GM21529 (cell line): ENCODE measurements at regions not wholly inside any gene's neighbourhood (a gene's known extent, or its start where the extent isn't known, plus 50 kb on each side); places are given as distances from the start of the nearest gene placed in this dataset.
"Not testable (repeated sequence)": the region's sequence is repeated elsewhere in the genome, so short reads cannot be mapped to it uniquely, and the experiment has no call there.

Experiments
- ATAC-seq: cut with Tn5 transposase; IDR thresholded peaks from one replicate; pipeline ENCODE4 v1.9.1; 2021; ENCODE audit not compliant: unreplicated experiment

GRCh38 chr11:96508861-96509260 is 119.0 kb downstream of the JRKL start:
- no peak for ATAC-seq

GRCh38 chr11:96520939-96521338 is 131.1 kb downstream of the JRKL start:
- ATAC-seq: no peak

GRCh38 chr11:96523656-96524055 is 133.8 kb downstream of the JRKL start:
- no peak for ATAC-seq

GRCh38 chr11:96524475-96524874 is 134.7 kb downstream of the JRKL start:
- ATAC-seq: no peak

- ATAC-seq: no peak
Measured at GRCh38 chr11:96530473-96530872, 140.7 kb downstream of the JRKL start.

GRCh38 chr11:96538104-96538503 is 148.3 kb downstream of the JRKL start:
- ATAC-seq: peak; percentile 63

GRCh38 chr11:96538622-96539021 is 148.8 kb downstream of the JRKL start:
- no peak for ATAC-seq

- ATAC-seq: no peak
Measured at GRCh38 chr11:96540875-96541274, 151.1 kb downstream of the JRKL start.

- no peak for ATAC-seq
Measured at GRCh38 chr11:96543177-96543576, 153.4 kb downstream of the JRKL start.

- ATAC-seq: not testable (repeated sequence)
Measured at GRCh38 chr11:96545192-96545591, 155.4 kb downstream of the JRKL start.

GRCh38 chr11:96551136-96551535 is 161.3 kb downstream of the JRKL start:
- ATAC-seq: no peak

- ATAC-seq: no peak
Measured at GRCh38 chr11:96554236-96554820, 164.5 kb downstream of the JRKL start.

- not testable (repeated sequence) for ATAC-seq
Measured at GRCh38 chr11:96555826-96556225, 166.0 kb downstream of the JRKL start.

GRCh38 chr11:96560727-96561126 is 170.9 kb downstream of the JRKL start:
- ATAC-seq: not testable (repeated sequence)

- ATAC-seq: no peak
Measured at GRCh38 chr11:96567176-96567575, 177.4 kb downstream of the JRKL start.

GRCh38 chr11:96567667-96568066 is 177.9 kb downstream of the JRKL start:
- no peak for ATAC-seq

GRCh38 chr11:96576383-96576782 is 186.6 kb downstream of the JRKL start:
- ATAC-seq: no peak

- ATAC-seq: no peak
Measured at GRCh38 chr11:96578379-96578778, 188.6 kb downstream of the JRKL start.

- no peak for ATAC-seq
Measured at GRCh38 chr11:96579656-96580055, 189.8 kb downstream of the JRKL start.

- ATAC-seq: no peak
Measured at GRCh38 chr11:96580476-96581040, 190.7 kb downstream of the JRKL start.

GRCh38 chr11:96585944-96586880 is 196.4 kb downstream of the JRKL start:
- not testable (repeated sequence) for ATAC-seq

GRCh38 chr11:96588793-96589192 is 199.0 kb downstream of the JRKL start:
- ATAC-seq: not testable (repeated sequence)
